ENCODE measurements at regions not wholly inside any gene's neighbourhood (a gene's known extent, or its start where the extent isn't known, plus 50 kb on each side); places are given as distances from the start of the nearest gene placed in this dataset.
"Not testable (repeated sequence)": the region's sequence is repeated elsewhere in the genome, so short reads cannot be mapped to it uniquely, and the experiment has no call there.

GRCh38 chr18:22828583-22828982 is 104.5 kb upstream of the RBBP8 start:
- TF ChIP-seq, protein P1, sequence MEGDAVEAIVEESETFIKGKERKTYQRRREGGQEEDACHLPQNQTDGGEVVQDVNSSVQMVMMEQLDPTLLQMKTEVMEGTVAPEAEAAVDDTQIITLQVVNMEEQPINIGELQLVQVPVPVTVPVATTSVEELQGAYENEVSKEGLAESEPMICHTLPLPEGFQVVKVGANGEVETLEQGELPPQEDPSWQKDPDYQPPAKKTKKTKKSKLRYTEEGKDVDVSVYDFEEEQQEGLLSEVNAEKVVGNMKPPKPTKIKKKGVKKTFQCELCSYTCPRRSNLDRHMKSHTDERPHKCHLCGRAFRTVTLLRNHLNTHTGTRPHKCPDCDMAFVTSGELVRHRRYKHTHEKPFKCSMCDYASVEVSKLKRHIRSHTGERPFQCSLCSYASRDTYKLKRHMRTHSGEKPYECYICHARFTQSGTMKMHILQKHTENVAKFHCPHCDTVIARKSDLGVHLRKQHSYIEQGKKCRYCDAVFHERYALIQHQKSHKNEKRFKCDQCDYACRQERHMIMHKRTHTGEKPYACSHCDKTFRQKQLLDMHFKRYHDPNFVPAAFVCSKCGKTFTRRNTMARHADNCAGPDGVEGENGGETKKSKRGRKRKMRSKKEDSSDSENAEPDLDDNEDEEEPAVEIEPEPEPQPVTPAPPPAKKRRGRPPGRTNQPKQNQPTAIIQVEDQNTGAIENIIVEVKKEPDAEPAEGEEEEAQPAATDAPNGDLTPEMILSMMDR (IDR thresholded peaks at IDR 0.05): not testable (repeated sequence)
- not testable (repeated sequence) for TF ChIP-seq POLR2A (IDR thresholded peaks at IDR 0.05)
